ENCODE measurements at regions not wholly inside any gene's neighbourhood (a gene's known extent, or its start where the extent isn't known, plus 50 kb on each side); places are given as distances from the start of the nearest gene placed in this dataset.

DNA sequence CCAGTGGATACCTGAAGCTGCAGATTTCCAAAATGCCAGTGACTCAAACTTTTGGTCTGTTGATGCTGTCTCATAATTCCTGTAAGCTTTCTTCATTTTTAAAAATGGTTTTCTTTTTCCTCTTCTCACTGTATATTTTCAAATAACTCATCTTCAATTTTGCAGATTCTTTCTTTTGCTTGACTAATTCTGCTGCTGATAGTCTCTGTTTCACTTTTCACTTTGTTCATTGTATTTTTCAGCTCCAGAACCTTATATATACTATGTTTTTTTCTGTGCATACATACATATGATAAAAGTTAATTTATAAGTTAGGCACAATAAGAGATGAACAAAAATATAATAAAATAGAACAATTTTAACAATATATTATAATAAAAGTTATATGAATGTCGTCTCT is 237.7 kb upstream of the GPRIN3 start:
- TF ChIP-seq CTCF (conservative IDR thresholded peaks at IDR 0.05) (no peak), EZH2 (IDR thresholded peaks at IDR 0.05; ENCODE audit: low read depth) (no peak)
- Histone ChIP-seq H3K9me2 (ENCODE audit: insufficient read depth) (no peaks in the 10 kb centered on the region; the same call in 1 of the 2 replicates), H3K36me3 (ENCODE audit: low read depth) (no peaks in the 10 kb centered on the region), H3K4me2 (no peak overlapping the region), H3K4me1 (replicated peaks; ENCODE audit: insufficient read depth) (no peaks in the 10 kb centered on the region), H2AFZ (no peak overlapping the region), H3K79me2 (ENCODE audit: low read depth) (no peaks in the 10 kb centered on the region), H3F3A (ENCODE audit: insufficient read depth, low read depth) (no peaks in the 10 kb centered on the region), H3K9me3 (ENCODE audit: insufficient read depth, low read depth) (no peaks in the 10 kb centered on the region), H3K4me3 (no peak overlapping the region), H4K20me1 (ENCODE audit: insufficient read depth) (no peaks in the 10 kb centered on the region), H3K27ac (no peak overlapping the region), H3K27me3 (ENCODE audit: insufficient read depth, low read depth) (no peaks in the 10 kb centered on the region)
- ChIA-PET POLR2A (ENCODE audit: unreplicated experiment) (no interaction called here), CTCF (no interaction called here)
- intact Hi-C loops (cut with micrococcal nuclease; ENCODE audit: unreplicated experiment) = no loop called here
- no peak for DNase-seq
- no TSS peak for BruUV-seq (replicated peaks)

DNA sequence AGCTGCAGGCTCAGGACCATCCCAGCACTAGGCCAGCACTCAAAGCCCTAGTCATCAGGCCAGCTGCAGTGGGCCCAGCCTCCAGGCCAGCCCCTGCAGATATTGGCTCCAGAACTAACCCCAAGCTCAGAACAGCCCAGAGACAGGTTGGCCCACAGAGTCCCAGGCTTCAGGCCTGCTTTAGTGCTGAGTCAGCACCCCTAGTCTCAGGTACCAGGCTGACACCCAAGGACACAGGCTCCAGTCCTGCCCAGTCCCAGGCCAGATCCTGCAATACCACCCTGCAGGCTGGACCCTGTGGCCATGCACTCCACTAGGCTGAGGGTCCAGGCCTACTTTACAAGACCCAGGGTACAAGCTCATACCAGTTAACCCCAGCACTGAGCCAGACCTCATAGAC is 234.4 kb upstream of the GPRIN3 start:
- intact Hi-C loops (cut with micrococcal nuclease; ENCODE audit: unreplicated experiment) = no loop called here
- BruUV-seq (replicated peaks) = no TSS peak
- no peak for DNase-seq
- CTCF ChIA-PET = no interaction called here
- H3K27me3 ChIP-seq (ENCODE audit: insufficient read depth, low read depth) = no peaks in the 10 kb centered on the region
- H3K4me3 ChIP-seq = no peak overlapping the region
- POLR2A ChIA-PET (ENCODE audit: unreplicated experiment) = interaction anchor here (0.6 kb wide), 1 partner anchor 145 kb away, joined by 4 read pairs; no protein-coding TSS in a partner anchor
- H3K36me3 ChIP-seq (ENCODE audit: low read depth) = no peaks in the 10 kb centered on the region
- H3K27ac ChIP-seq = no peak overlapping the region
- TF ChIP-seq EZH2 (IDR thresholded peaks at IDR 0.05; ENCODE audit: low read depth) (no peak), CTCF (conservative IDR thresholded peaks at IDR 0.05) (no peak)
- no peak overlapping the region for H2AFZ ChIP-seq
- H4K20me1 ChIP-seq (ENCODE audit: insufficient read depth) = no peaks in the 10 kb centered on the region
- no peaks in the 10 kb centered on the region for H3K9me3 ChIP-seq (ENCODE audit: insufficient read depth, low read depth)
- H3K4me2 ChIP-seq = no peak overlapping the region
- H3K9me2 ChIP-seq (ENCODE audit: insufficient read depth) = no peaks in the 10 kb centered on the region
- H3K79me2 ChIP-seq (ENCODE audit: low read depth) = no peaks in the 10 kb centered on the region
- no peaks in the 10 kb centered on the region for H3K4me1 ChIP-seq (replicated peaks; ENCODE audit: insufficient read depth)
- no peaks in the 10 kb centered on the region for H3F3A ChIP-seq (ENCODE audit: insufficient read depth, low read depth)

DNA sequence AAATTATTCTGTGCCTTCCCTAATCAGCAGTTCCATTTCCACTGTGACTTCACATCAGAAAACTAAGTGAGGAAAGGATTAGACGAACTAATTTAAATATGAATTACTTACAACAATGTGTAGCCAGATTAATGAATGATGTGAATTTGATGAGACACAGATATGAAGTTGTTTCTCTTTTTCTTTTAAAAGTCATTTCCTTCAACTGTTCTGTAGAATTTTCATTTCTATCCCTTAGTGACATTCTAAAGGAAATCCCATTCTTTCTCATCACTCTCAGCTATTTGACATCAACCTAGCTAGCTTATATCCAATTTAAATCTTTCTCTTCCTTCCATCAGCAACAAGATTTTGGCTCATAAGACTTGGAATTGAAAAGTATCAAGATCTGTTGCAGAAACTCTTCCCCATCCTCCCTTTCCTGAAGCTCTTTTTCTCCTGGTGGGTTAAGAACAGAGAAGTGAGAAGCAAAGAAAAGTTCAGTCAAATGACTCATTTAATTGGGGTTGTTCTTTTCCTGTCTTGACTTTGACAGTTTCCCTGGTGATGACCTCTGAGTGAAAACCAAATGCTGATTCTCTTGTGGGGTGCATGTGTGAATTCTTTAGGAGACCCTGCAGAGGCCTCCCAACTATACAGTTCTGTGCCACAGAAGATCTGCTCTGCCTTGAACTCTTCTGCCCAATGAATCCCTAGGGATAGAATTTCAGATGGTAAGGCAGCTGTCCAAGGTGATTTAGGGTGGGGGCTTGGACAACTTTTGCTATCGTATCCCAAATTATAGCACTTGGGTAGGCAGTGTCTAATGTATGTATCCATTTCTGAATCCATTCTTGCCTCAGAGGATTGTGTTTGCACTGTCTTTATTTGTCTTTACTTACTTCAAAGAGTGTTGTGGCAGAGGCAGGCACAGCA is 232.5 kb upstream of the GPRIN3 start:
- POLR2A ChIA-PET (ENCODE audit: unreplicated experiment) = no interaction called here
- Histone ChIP-seq H3K79me2 (ENCODE audit: low read depth) (no peaks in the 10 kb centered on the region), H3F3A (ENCODE audit: insufficient read depth, low read depth) (no peaks in the 10 kb centered on the region), H3K27ac (no peak overlapping the region), H3K27me3 (ENCODE audit: insufficient read depth, low read depth) (no peaks in the 10 kb centered on the region), H4K20me1 (ENCODE audit: insufficient read depth) (no peaks in the 10 kb centered on the region), H3K4me3 (no peak overlapping the region), H2AFZ (no peak overlapping the region), H3K9me3 (ENCODE audit: insufficient read depth, low read depth) (no peaks in the 10 kb centered on the region), H3K4me1 (replicated peaks; ENCODE audit: insufficient read depth) (no peaks in the 10 kb centered on the region), H3K4me2 (no peak overlapping the region), H3K36me3 (ENCODE audit: low read depth) (no peaks in the 10 kb centered on the region), H3K9me2 (ENCODE audit: insufficient read depth) (no peaks in the 10 kb centered on the region)
- DNase-seq = no peak
- no TSS peak for BruUV-seq (replicated peaks)
- intact Hi-C loops (cut with micrococcal nuclease; ENCODE audit: unreplicated experiment) = no loop called here
- TF ChIP-seq CTCF (conservative IDR thresholded peaks at IDR 0.05) = no peak
- no peak for TF ChIP-seq EZH2 (IDR thresholded peaks at IDR 0.05; ENCODE audit: low read depth)
- CTCF ChIA-PET = no interaction called here
